SK-N-SH (cell line): ENCODE measurements at regions not wholly inside any gene's neighbourhood (a gene's known extent, or its start where the extent isn't known, plus 50 kb on each side); places are given as distances from the start of the nearest gene placed in this dataset.

Experiments used
- CTCF ChIA-PET: fragments of 300-600, 350-600 bp; formaldehyde crosslinking; extraction: SDS; loops from one replicate; lab custom pipeline; 2021; lab: Yijun Ruan, JAX
- POLR2A ChIA-PET: fragments of 350-600 bp; sonication (Branson Sonifier 250); formaldehyde crosslinking; extraction: SDS; loops from one replicate; lab custom pipeline; 2020; ENCODE audit warnings: antibody characterized with exemption, inconsistent platforms; lab: Yijun Ruan, JAX
- DNase-seq: peaks from one replicate; pipeline ENCODE4 v3.0.0; 2012
- H2AFZ ChIP-seq: fragments of 200-600 bp; sonication (generic); 2 replicates; pipeline ENCODE4 v1.8.1; 2016; ENCODE audit warnings: antibody characterized with exemption, mild to moderate bottlenecking, low read depth
- H3F3A ChIP-seq: fragments of 200-600 bp; sonication (generic); replicated peaks from 2 replicates; pipeline ENCODE3; 2016; ENCODE audit warnings: antibody characterized with exemption, mild to moderate bottlenecking; ENCODE audit not compliant: insufficient read depth
- H3K27ac ChIP-seq, 2 experiments: fragments of 200-500 bp in 1 of 2; fragments of 200-600 bp in 1 of 2; sonication (Bioruptor generic) in 1 of 2; sonication (generic), shearing (Covaris generic) in 1 of 2; 2 replicates each; pipeline versions ENCODE4 v1.5.1 to v1.6.1; 2014 to 2016; ENCODE audit warnings: low read depth in 2 of 2, inconsistent platforms in 1 of 2, low read length in 1 of 2, mild to moderate bottlenecking in 1 of 2, mixed read lengths in 1 of 2
- H3K27me3 ChIP-seq: fragments of 200-600 bp; sonication (generic), shearing (Covaris generic); 2 replicates; pipeline ENCODE4 v1.6.1; 2016; ENCODE audit warnings: mixed run types; ENCODE audit not compliant: insufficient read depth
- H3K36me3 ChIP-seq, 2 experiments: fragments of 200-500 bp in 1 of 2; fragments of 200-600 bp in 1 of 2; sonication (Bioruptor generic) in 1 of 2; sonication (generic) in 1 of 2; replicated peaks in 1 of 2; 2 replicates each; pipeline versions ENCODE3 to v1.5.1; 2014 to 2016; ENCODE audit warnings: low read length in 1 of 2, mild to moderate bottlenecking in 1 of 2; ENCODE audit not compliant: insufficient read depth in 2 of 2, control insufficient read depth in 1 of 2
- H3K4me1 ChIP-seq, 2 experiments: fragments of 200-500 bp in 1 of 2; fragments of 200-600 bp in 1 of 2; sonication (Bioruptor generic) in 1 of 2; sonication (generic), shearing (Covaris generic) in 1 of 2; 2 replicates each; pipeline versions ENCODE4 v1.5.1 to v1.6.1; 2014 to 2016; ENCODE audit warnings: low read depth in 1 of 2, low read length in 1 of 2, mixed run types in 1 of 2; ENCODE audit not compliant: insufficient read depth in 2 of 2, control insufficient read depth in 1 of 2
- H3K4me2 ChIP-seq: fragments of 200-600 bp; sonication (generic), shearing (Covaris generic); 2 replicates; pipeline ENCODE4 v1.6.1; 2017; ENCODE audit warnings: mixed run types
- H3K4me3 ChIP-seq, 2 experiments: fragments of 200-500 bp in 1 of 2; fragments of 200-600 bp in 1 of 2; sonication (Bioruptor generic) in 1 of 2; sonication (generic), shearing (Covaris generic) in 1 of 2; 2 replicates each; pipeline versions ENCODE4 v1.5.1 to v1.8.1; 2014 to 2016; ENCODE audit warnings: low read depth in 2 of 2, inconsistent platforms in 1 of 2, low read length in 1 of 2, mild to moderate bottlenecking in 1 of 2, mixed read lengths in 1 of 2, moderate library complexity in 1 of 2
- H3K79me2 ChIP-seq: fragments of 200-600 bp; sonication (generic); 2 replicates; pipeline ENCODE4 v1.8.1; 2017; ENCODE audit warnings: mild to moderate bottlenecking; ENCODE audit not compliant: insufficient read depth
- H3K9ac ChIP-seq: fragments of 200-600 bp; sonication (generic); 2 replicates; pipeline ENCODE4 v1.6.1; 2017; ENCODE audit warnings: mixed run types
- H3K9me2 ChIP-seq: fragments of 200-600 bp; sonication (generic); 2 replicates; pipeline ENCODE4 v1.6.1; 2017; ENCODE audit warnings: mixed run types
- H3K9me3 ChIP-seq: fragments of 200-600 bp; sonication (generic); 2 replicates; pipeline ENCODE4 v1.6.1; 2017; ENCODE audit warnings: mixed run types, mild to moderate bottlenecking, moderate library complexity
- H4K20me1 ChIP-seq: fragments of 200-600 bp; sonication (generic); 2 replicates; pipeline ENCODE4 v1.6.1; 2017; ENCODE audit warnings: mild to moderate bottlenecking, mixed run types; ENCODE audit not compliant: insufficient read depth
- CHD2 ChIP-seq: fragments of 150-350 bp; IDR thresholded peaks from 2 replicates; pipeline ENCODE4 v1.6.1; 2018; ENCODE audit warnings: low read length; ENCODE audit not compliant: partially characterized antibody
- ELF1 ChIP-seq: IDR thresholded peaks from 2 replicates; pipeline ENCODE4 v1.4.0; 2012
- EP300 ChIP-seq, 2 experiments: IDR thresholded peaks; 2 replicates each; pipeline versions ENCODE4 v1.4.0 to v1.6.1; 2012; ENCODE audit warnings: borderline replicate concordance in 1 of 2, low read depth in 1 of 2, low read length in 1 of 2
- EZH2phosphoT487 ChIP-seq: fragments of 200-600 bp; sonication (generic); IDR thresholded peaks from 2 replicates; pipeline ENCODE4 v1.6.1; 2017; ENCODE audit warnings: low read depth, mixed run types, mild to moderate bottlenecking, antibody characterized with exemption, moderate library complexity, borderline replicate concordance
- GATA2 ChIP-seq: sonication (generic); formaldehyde crosslinking; IDR thresholded peaks from 2 replicates; pipeline ENCODE4 v1.5.0; 2020; ENCODE audit warnings: mild to moderate bottlenecking, missing genetic modification reagents
- IRF3 ChIP-seq: fragments of 150-350 bp; IDR thresholded peaks from 2 replicates; pipeline ENCODE4 v1.6.1; 2016; ENCODE audit warnings: mild to moderate bottlenecking, low read depth, low read length
- JUND ChIP-seq: IDR thresholded peaks from 2 replicates; pipeline ENCODE4 v1.4.0; 2012
- MXI1 ChIP-seq: IDR thresholded peaks from 2 replicates; pipeline ENCODE4 v1.6.1; 2012; ENCODE audit warnings: mild to moderate bottlenecking, low read depth, low read length, improper control_type of control experiment
- RAD21 ChIP-seq: IDR thresholded peaks from 2 replicates; pipeline ENCODE4 v1.6.1; 2012; ENCODE audit warnings: mild to moderate bottlenecking, low read length
- RFX5 ChIP-seq: IDR thresholded peaks from 2 replicates; pipeline ENCODE4 v1.6.1; 2012; ENCODE audit warnings: mild to moderate bottlenecking, improper control_type of control experiment, low read length
- RXRA ChIP-seq: IDR thresholded peaks from 2 replicates; pipeline ENCODE4 v1.4.0; 2012; ENCODE audit warnings: low read depth, mild to moderate bottlenecking, borderline replicate concordance
- SMC3 ChIP-seq: IDR thresholded peaks from 2 replicates; pipeline ENCODE4 v1.6.1; 2012; ENCODE audit warnings: low read depth, low read length, improper control_type of control experiment
- TCF12 ChIP-seq: IDR thresholded peaks from 2 replicates; pipeline ENCODE4 v1.4.0; 2012
- TEAD4 ChIP-seq: IDR thresholded peaks from 2 replicates; pipeline ENCODE4 v1.4.0; 2012; ENCODE audit warnings: mild to moderate bottlenecking, borderline replicate concordance; ENCODE audit not compliant: insufficient read depth
- USF1 ChIP-seq: IDR thresholded peaks from 2 replicates; pipeline ENCODE4 v1.4.0; 2012; ENCODE audit warnings: low read depth, borderline replicate concordance
- YY1 ChIP-seq: IDR thresholded peaks from 2 replicates; pipeline ENCODE4 v1.4.0; 2012; ENCODE audit warnings: low read depth, mild to moderate bottlenecking
- WGBS: methylation state at CpG from one replicate; pipeline ENCODE4 v1.1.6; 2017; ENCODE audit warnings: low lambda C conversion rate; 5-methylcytosine and 5-hydroxymethylcytosine counted together
- TF ChIP-seq, protein P1 (sequence below): IDR thresholded peaks from 2 replicates; pipeline ENCODE4 v1.4.0; 2012; ENCODE audit warnings: low read depth, borderline replicate concordance

GRCh38 chr22:47446821-47447810 lies 684.7 kb downstream of the TBC1D22A start:
- no peak for DNase-seq
- H3K79me2 ChIP-seq: no peaks in the 10 kb centered on the region
- CTCF ChIA-PET: no interaction called here
- no peak overlapping the region for H3K4me3 ChIP-seq
- no peak overlapping the region for H3K4me2 ChIP-seq
- H3K4me1 ChIP-seq: peaks cover 0 to 11% of the 10 kb centered on the region in 2 experiments; a peak in 1 of 4 replicates
- H3F3A ChIP-seq: no peaks in the 10 kb centered on the region
- H2AFZ ChIP-seq: no peak overlapping the region
- 41% methylated on average over 27 of the region's 28 CpGs for whole genome bisulfite sequencing
- no peaks in the 10 kb centered on the region for H4K20me1 ChIP-seq
- no peak overlapping the region for H3K27ac ChIP-seq
- no peaks in the 10 kb centered on the region for H3K27me3 ChIP-seq
- no peaks in the 10 kb centered on the region for H3K9me2 ChIP-seq
- H3K9me3 ChIP-seq: no peaks in the 10 kb centered on the region
- no peaks in the 10 kb centered on the region for H3K36me3 ChIP-seq
- TF ChIP-seq, protein P1, sequence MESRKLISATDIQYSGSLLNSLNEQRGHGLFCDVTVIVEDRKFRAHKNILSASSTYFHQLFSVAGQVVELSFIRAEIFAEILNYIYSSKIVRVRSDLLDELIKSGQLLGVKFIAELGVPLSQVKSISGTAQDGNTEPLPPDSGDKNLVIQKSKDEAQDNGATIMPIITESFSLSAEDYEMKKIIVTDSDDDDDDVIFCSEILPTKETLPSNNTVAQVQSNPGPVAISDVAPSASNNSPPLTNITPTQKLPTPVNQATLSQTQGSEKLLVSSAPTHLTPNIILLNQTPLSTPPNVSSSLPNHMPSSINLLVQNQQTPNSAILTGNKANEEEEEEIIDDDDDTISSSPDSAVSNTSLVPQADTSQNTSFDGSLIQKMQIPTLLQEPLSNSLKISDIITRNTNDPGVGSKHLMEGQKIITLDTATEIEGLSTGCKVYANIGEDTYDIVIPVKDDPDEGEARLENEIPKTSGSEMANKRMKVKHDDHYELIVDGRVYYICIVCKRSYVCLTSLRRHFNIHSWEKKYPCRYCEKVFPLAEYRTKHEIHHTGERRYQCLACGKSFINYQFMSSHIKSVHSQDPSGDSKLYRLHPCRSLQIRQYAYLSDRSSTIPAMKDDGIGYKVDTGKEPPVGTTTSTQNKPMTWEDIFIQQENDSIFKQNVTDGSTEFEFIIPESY: no peak
- no peak for TF ChIP-seq TCF12
- TF ChIP-seq ELF1: no peak
- no peak for TF ChIP-seq CHD2
- no peak for TF ChIP-seq TEAD4
- TF ChIP-seq MXI1: no peak
- no peak for TF ChIP-seq SMC3
- TF ChIP-seq RXRA: no peak
- TF ChIP-seq RAD21: no peak
- TF ChIP-seq GATA2 (CRISPR knock-in tag): no peak
- no peak for TF ChIP-seq EZH2phosphoT487
- TF ChIP-seq USF1: no peak
- TF ChIP-seq YY1: no peak
- no peak for TF ChIP-seq IRF3
- TF ChIP-seq JUND: no peak
- no peak for TF ChIP-seq RFX5
- TF ChIP-seq EP300 (IDR thresholded peaks at IDR 0.05; ENCODE audit: borderline replicate concordance in 1 of 2, low read depth in 1 of 2, low read length in 1 of 2): no peak
- POLR2A ChIA-PET: no interaction called here
- H3K9ac ChIP-seq: no peak overlapping the region
